ENCODE measurements at regions not wholly inside any gene's neighbourhood (a gene's known extent, or its start where the extent isn't known, plus 50 kb on each side); places are given as distances from the start of the nearest gene placed in this dataset.

DNA sequence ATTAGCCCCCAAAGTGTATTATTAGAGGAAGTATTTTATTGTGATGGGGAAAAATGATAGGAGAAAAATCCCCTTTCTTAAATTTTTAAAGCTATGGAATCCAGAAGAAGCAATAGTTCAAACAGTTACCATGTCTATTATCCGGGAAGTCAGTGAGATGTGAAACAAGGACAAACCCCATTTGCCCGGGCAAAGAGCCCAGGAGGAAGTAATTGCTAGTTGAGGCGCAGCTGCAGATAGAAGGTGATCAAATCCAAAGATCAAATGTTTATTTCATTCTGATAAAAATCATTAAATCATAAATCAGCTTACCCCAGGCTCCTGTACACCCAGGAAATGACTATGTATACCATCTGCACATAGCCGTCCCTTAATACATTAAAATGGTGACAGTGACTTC lies 204.0 kb upstream of the CRBN start:
- no peak overlapping the region for H3K4me3 ChIP-seq
- no peaks in the 10 kb centered on the region for H3K9me1 ChIP-seq (ENCODE audit: control insufficient read depth, insufficient read depth, low read length)
- H4K20me1 ChIP-seq (replicated peaks; ENCODE audit: control insufficient read depth, insufficient read depth, low read length) = no peaks in the 10 kb centered on the region
- no peaks in the 10 kb centered on the region; the same call in 1 of the 2 replicates for H3K9me3 ChIP-seq (replicated peaks; ENCODE audit: control insufficient read depth, insufficient read depth, low read depth, low read length)
- no peak for DNase-seq (ENCODE audit: extremely low read depth in 1 of 4, low spot score in 3 of 4)
- H3K79me2 ChIP-seq (ENCODE audit: control insufficient read depth, insufficient read depth, low read length) = no peaks in the 10 kb centered on the region
- no peak for FAIRE-seq
- H3K4me2 ChIP-seq (ENCODE audit: insufficient read depth, low read length) = no peak overlapping the region
- no TSS peak for BruUV-seq (replicated peaks)
- intact Hi-C loops (cut with micrococcal nuclease) (no loop called here), in situ Hi-C loops (cut with MboI) (no loop called here)
- no peaks in the 10 kb centered on the region for H3K36me3 ChIP-seq (ENCODE audit: control insufficient read depth, insufficient read depth, low read length)
- H2AFZ ChIP-seq (ENCODE audit: low read depth, low read length) = no peak overlapping the region
- no peak overlapping the region for H3K9ac ChIP-seq (ENCODE audit: insufficient read depth in 1 of 2, low read depth in 2 of 2, low read length in 2 of 2)
- CTCF ChIA-PET (ENCODE audit: low intra/inter-chr PET ratio) = no interaction called here
- ATAC-seq = no peak
- no peak overlapping the region for H3K27ac ChIP-seq (ENCODE audit: extremely low read depth, low read depth, low read length)
- H3K27me3 ChIP-seq (ENCODE audit: control insufficient read depth in 2 of 2, insufficient read depth in 2 of 2, low read length in 2 of 2) = no peaks in the 10 kb centered on the region
- TF ChIP-seq MTA2 (IDR thresholded peaks at IDR 0.05; ENCODE audit: low read depth) (no peak), ZNF644 (tag; IDR thresholded peaks at IDR 0.05; ENCODE audit: low read depth) (no peak), HNRNPH1 (optimal IDR thresholded peaks at IDR 0.05; ENCODE audit: low read depth, low read length) (no peak), SUPT5H (IDR thresholded peaks at IDR 0.05) (no peak), PHF20 (IDR thresholded peaks at IDR 0.05; ENCODE audit: partially characterized antibody) (no peak), TAF7 (tag; IDR thresholded peaks at IDR 0.05) (no peak), ZNF444 (CRISPR knock-in tag; IDR thresholded peaks at IDR 0.05) (no peak), RCOR1 (IDR thresholded peaks at IDR 0.05; ENCODE audit: borderline replicate concordance in 1 of 2, low read depth in 2 of 2, low read length in 2 of 2) (no peak)
- TF ChIP-seq, protein P1, sequence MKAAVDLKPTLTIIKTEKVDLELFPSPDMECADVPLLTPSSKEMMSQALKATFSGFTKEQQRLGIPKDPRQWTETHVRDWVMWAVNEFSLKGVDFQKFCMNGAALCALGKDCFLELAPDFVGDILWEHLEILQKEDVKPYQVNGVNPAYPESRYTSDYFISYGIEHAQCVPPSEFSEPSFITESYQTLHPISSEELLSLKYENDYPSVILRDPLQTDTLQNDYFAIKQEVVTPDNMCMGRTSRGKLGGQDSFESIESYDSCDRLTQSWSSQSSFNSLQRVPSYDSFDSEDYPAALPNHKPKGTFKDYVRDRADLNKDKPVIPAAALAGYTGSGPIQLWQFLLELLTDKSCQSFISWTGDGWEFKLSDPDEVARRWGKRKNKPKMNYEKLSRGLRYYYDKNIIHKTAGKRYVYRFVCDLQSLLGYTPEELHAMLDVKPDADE (conservative IDR thresholded peaks at IDR 0.05; ENCODE audit: control insufficient read depth, low read depth, low read length) = no peak
- TF ChIP-seq, protein P2, sequence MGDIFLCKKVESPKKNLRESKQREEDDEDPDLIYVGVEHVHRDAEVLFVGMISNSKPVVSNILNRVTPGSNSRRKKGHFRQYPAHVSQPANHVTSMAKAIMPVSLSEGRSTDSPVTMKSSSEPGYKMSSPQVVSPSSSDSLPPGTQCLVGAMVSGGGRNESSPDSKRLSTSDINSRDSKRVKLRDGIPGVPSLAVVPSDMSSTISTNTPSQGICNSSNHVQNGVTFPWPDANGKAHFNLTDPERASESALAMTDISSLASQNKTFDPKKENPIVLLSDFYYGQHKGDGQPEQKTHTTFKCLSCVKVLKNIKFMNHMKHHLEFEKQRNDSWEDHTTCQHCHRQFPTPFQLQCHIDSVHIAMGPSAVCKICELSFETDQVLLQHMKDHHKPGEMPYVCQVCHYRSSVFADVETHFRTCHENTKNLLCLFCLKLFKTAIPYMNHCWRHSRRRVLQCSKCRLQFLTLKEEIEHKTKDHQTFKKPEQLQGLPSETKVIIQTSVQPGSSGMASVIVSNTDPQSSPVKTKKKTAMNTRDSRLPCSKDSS (IDR thresholded peaks at IDR 0.05; ENCODE audit: low read depth, partially characterized antibody) = no peak
- WGBS (ENCODE audit: insufficient coverage, low coverage, missing lambda C conversion rate) = 1% methylated on average over 4 of the region's 4 CpGs
- H3K4me1 ChIP-seq (replicated peaks in 1 of 2; ENCODE audit: control insufficient read depth in 2 of 2, insufficient read depth in 2 of 2, low read length in 2 of 2) = no peaks in the 10 kb centered on the region
- POLR2A ChIA-PET = no interaction called here

Data from K562 (cell line).